ENCODE measurements at regions not wholly inside any gene's neighbourhood (a gene's known extent, or its start where the extent isn't known, plus 50 kb on each side); places are given as distances from the start of the nearest gene placed in this dataset.

GRCh38 chr12:78359520-78359919 is 505.1 kb upstream of the SYT1 start:
- TF ChIP-seq FOXK2 (IDR thresholded peaks at IDR 0.05) (no peak), CTBP1 (IDR thresholded peaks at IDR 0.05; ENCODE audit: borderline replicate concordance) (no peak)

All from HEK293T (cell line).